Vagina (tissue), 2 donors: ENCODE measurements at regions not wholly inside any gene's neighbourhood (a gene's known extent, or its start where the extent isn't known, plus 50 kb on each side); places are given as distances from the start of the nearest gene placed in this dataset.

Experiments
- POLR2A ChIP-seq, 2 donors: fragments of 450-650 bp; IDR thresholded peaks; one replicate each; pipeline ENCODE4 v1.6.1; 2017; ENCODE audit warnings: antibody characterized with exemption in 2 of 2, mild to moderate bottlenecking in 2 of 2, moderate library complexity in 2 of 2
- POLR2AphosphoS5 ChIP-seq, 2 donors: sonication (generic); formaldehyde crosslinking; IDR thresholded peaks; one replicate each; pipeline ENCODE4 v1.9.0; 2017; ENCODE audit warnings: antibody characterized with exemption in 2 of 2, mild to moderate bottlenecking in 2 of 2, low read depth in 1 of 2; ENCODE audit not compliant: insufficient read depth in 1 of 2
- TF ChIP-seq, protein P1 (sequence below), 3 experiments: fragments of 450-650 bp in 2 of 3; fragments of 200-600 bp in 1 of 3; sonication (generic) in 1 of 3; IDR thresholded peaks; one replicate each; pipeline ENCODE4 v1.5.1; 2017 to 2019; ENCODE audit warnings: antibody characterized with exemption in 3 of 3, mild to moderate bottlenecking in 2 of 3, moderate library complexity in 2 of 3

DNA sequence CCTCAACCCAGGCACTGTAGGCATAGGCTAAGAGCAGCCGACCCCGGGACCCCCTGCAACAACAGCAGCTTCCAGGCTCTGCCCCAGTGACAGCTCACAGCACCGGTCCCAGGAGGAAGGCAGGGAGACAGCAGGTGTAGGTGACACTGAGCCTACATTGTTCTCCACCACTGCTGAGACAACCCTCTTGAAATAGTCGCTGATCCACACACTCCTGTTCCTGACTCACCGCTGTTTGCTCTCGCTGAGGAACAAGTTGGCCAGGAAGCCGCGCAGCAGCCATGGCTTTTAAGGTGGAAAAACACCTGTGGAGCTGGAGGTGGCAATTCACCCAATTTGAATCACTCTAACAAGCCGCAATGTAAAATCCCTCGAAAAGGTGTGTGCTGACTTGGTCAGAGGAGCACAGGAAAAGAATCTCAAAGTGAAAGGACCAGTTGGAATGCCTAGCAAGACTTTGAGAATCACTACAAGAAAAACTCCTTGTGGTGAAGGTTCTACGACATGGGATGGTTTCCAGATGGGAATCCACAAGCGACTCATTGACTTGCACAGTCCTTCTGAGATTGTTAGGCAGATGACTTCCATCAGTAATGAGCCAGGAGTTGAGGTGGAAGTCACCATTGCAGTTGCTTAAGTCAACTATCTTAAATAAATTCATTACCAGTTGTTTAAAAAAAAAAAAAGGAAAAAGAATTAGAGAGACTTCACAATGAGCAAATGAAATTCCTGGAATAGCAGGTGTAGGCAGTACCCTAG, 167.5 kb downstream of the ARL4C start:
- TF ChIP-seq, protein P1, sequence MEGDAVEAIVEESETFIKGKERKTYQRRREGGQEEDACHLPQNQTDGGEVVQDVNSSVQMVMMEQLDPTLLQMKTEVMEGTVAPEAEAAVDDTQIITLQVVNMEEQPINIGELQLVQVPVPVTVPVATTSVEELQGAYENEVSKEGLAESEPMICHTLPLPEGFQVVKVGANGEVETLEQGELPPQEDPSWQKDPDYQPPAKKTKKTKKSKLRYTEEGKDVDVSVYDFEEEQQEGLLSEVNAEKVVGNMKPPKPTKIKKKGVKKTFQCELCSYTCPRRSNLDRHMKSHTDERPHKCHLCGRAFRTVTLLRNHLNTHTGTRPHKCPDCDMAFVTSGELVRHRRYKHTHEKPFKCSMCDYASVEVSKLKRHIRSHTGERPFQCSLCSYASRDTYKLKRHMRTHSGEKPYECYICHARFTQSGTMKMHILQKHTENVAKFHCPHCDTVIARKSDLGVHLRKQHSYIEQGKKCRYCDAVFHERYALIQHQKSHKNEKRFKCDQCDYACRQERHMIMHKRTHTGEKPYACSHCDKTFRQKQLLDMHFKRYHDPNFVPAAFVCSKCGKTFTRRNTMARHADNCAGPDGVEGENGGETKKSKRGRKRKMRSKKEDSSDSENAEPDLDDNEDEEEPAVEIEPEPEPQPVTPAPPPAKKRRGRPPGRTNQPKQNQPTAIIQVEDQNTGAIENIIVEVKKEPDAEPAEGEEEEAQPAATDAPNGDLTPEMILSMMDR (IDR thresholded peaks at IDR 0.05): no peak
- no peak for TF ChIP-seq POLR2AphosphoS5 (IDR thresholded peaks at IDR 0.05; ENCODE audit: insufficient read depth in 1 of 2, low read depth in 1 of 2)
- TF ChIP-seq POLR2A (IDR thresholded peaks at IDR 0.05): no peak
